ENCODE measurements at regions not wholly inside any gene's neighbourhood (a gene's known extent, or its start where the extent isn't known, plus 50 kb on each side); places are given as distances from the start of the nearest gene placed in this dataset.
A peak's percentile ranks its signal among the peaks of the same experiment; 100 is the strongest.

DNA sequence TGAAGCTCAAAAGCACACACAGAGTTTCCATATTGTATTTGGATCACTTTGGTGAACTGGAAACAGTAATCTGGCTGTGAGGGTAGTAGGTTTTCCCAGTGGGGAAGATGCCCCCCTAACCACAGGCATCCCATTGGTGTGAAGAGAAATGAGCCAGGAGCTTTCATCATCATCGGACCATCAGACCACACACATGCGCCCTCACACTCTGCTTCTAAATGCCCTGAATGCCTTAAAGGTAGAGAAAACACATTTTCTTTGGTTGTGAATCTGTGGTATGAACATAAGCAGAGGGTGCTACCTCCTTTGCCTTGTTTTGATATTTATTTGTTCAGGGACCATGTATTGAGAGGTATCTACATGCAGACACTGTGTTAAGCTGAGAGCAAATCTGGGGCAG lies 79.0 kb upstream of the DNAH14 start:
- DNase-seq = no peak

DNA sequence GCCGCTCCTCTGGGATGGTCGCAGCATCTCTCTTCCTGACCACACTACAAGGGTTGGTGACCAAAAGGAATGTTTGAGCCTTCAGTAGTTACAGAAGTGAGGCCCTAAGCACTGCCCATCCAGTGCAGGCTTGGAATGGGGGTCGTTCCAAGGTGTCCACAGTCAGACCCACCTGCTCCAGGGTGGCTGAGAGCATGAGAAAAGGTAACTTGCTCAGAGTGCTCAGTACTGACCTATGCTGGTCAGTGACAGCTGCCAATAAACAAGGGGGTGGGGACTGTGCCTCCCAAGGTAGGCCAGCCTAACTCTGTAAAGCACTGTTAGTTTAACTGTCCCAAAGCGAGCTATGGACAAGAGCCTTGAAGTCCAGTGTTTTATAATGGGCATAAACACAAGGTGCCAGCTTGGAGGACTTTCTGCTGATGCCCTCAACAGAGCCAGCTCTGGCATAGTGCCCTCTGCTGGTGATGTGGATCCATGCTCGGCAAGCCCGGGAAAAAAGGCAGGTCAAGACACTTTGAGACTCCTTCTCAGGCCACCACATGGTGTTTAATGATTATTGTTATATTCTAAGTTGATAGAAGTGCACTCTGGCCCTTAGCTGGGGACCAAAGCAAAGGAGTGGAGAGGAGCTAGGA lies 78.1 kb upstream of the DNAH14 start:
- DNase-seq = peak; percentile 49

DNA sequence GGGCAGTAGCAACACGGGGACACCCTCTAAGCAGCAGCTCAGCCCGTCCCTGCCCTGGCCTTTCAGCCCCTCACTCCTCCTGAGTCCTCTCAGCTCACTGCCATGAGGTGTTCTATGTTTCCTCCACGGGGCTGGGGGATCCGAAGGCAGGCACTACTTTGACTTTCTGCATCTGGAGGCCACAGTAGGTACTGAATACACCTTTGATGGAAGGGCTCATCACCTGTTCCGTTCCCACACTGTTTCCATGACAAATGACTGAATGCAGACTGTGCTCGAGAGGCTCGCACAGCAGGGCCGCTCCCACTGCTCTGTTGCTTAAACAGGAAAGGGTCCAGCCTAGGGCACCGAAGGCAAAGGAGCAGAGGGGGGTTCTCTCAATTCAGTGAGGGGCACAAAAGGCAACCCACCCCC lies 77.6 kb upstream of the DNAH14 start:
- no peak for DNase-seq

DNA sequence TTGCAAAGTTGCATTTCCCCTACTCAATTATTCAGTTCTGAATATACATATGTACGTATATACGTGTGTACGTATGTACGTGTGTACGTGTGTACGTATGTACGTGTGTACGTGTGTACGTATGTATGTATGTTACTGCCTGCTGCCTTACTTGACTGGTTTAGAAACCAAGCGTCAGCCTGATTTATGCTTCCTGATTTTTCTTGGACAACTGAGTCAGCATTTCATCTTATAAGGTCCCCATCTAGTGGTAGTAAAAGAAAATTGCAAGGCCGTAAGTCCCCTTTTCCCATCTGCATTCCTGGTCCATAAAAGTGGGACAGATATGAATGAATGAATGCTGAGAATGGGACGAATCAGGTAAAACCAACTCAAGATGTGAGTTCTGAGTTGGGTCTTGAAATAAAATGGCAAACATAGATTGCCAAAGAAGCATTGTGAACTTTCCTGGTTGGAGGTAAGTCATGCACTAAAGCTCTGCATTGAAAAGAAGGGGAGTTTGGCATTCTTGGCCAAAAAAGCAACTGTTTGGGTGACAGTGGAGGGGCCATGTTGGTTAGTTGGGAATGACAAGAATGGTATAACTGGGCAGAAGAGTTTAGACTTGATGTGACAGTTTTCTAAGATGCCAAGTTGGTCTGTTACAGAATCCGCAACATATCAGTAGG lies 76.4 kb upstream of the DNAH14 start:
- no peak for DNase-seq

DNA sequence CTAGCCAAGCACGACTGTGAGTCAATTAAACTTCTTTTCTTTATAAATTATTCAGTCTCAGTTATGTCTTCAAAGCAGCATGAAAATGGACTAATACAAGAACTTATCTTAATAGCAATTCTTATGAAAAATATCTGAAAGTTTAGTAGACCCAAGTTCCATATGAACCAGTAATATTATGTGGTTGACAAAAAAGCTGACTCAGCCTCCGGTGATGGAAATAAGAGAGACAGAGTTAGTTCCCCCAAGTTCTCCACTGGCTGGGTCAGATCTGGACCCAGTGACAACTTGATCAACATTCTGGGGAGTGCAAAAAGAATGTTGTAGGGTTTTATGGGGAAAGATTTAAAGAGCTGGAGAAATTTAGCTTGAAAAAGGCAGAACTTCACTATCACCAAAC lies 72.5 kb upstream of the DNAH14 start:
- no peak for DNase-seq

DNA sequence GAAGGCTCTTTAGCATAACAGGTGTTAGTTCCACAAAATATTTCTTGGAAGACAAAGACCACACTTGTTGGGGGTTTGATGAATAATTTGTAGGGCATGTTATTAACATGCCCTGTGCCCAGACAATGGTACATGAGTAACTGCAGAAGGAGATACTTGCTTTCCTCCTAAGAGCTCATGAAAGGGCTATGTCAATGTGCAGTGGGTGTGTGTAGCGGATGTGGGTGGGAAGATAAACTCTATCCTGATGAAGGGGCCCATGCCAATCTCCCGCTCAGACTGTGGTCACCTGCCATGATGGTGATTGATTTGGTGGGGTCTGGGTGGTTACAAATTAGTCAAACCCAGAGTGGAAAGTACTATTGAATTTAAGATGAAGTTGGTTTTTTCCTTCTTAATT lies 69.8 kb upstream of the DNAH14 start:
- DNase-seq = no peak

DNA sequence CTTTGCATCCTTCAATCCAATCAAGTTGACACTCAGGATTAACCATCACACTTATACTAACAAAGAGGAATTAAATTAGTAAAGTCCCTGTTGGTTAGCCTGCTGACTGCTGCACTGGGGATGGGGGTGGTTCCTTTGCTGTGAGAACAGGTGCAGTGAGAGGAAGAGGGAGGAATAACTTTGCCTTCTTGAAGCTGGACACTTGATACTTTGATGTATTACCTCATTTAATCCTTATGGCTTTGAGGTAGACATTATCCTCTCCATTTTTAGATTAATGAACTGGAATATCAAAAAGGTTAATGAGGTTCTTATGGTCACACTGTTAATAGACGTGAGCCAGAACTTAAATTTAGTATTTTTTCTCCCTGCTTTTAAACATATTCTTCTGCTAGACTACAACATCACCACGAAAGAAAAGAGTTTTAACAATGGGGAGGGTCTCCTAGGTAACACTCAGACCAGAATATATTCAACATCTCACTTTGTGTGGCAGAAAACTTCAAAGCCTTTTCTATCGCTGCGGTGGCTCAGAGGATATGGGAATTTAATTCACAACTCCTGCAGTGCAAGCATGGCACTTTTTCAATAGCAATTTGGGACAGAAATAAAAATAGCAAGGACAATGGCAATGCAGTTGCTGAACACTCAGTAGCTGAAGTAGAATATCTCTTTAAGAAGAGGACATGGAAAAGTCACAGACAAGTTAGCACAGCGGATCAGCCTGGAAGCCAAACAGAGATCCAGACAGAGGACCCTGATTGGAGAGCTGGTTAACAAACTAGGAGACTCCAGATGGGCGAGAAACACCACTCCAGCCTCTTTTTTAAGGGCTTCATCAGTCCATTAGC lies 68.8 kb upstream of the DNAH14 start:
- DNase-seq = no peak

DNA sequence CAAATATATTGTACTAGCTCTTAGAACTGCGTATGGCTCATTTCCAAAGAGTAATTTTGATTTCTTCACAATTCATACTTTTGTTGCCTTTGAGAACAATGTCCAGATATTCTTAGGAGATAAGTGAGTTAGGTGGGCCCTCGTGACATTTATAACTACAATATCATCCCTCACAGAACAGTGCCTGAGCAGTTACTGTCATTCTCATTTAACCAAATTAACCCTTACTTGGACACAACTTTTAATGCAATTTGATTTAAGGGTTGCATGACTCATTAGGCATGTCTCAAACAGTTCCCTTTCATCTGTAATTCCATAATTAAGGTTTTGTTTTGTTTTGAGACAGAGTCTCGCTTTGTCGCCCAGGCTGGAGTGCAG lies 68.1 kb upstream of the DNAH14 start:
- DNase-seq = no peak

DNA sequence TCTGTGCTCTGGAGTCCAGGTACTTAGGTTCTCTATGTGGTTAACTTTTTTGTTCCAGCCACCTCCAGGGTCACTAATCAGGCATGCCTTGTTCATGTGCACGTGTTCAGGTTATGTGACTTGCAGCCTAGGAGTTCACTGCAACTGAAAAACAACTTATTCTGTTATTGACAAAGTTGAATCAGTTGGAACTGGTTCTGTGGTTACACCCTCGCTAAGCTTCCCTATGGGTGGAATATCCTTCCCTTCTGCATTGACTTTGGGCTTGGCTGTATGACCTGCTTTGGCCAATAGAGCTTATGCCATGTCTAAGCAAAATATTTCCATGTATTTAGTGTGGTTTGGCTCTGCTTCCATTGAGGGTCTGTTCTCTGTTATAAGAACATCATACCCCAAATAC lies 66.0 kb upstream of the DNAH14 start:
- no peak for DNase-seq

DNA sequence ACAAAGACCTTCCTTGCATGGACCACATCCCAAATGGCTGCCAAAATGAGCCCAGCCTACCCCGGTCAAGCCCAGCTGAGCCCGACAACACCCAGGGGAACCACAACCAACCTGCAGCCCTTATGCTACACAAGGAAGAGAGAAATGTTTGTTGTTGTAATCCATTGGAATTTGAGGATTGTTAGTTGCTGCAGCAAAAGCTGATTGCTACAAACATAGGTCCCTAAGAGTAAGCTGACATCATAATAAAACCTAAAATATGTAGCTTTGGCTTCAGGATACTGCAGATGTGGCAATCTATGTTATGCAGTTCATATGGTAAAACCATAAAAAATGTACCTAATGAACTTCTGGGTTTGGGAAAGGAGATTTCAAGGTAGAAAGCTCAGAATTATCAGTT lies 65.5 kb upstream of the DNAH14 start:
- no peak for DNase-seq

DNA sequence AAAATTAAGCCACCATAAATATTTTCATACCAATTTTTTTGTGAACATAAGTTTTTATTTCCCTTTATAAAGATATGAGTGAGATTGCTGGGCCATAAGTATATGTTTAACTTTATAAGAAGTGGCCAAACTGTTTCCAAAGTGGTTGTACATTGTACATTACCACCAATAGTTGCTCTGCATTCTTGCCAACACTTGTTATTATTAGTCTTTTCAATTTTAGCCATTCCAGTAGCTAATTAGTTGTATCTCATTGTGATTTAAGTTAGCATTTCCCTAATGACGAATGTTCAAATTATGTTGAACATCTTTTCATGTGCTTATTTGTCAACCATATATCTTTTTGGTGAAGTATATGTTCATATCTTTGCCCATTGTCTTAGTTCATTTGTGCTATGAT lies 64.0 kb upstream of the DNAH14 start:
- DNase-seq = no peak

DNA sequence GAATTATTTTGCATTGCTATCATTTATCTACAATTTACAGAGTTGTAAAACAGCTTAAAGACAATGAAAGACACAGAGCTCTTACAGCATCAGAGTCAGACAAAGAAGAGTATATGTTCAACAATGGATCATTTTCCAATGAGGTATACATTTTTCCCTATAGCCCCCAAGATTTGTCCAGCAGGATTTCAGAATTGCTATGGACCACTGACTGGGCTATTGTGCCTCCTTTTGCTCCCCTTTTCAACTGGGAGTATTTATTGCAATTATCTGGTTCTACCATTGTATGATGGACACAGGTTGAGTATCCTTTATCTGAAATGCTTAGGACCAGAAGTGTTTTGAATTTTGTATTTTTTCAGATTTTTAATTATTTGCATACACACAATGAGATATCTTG lies 62.5 kb upstream of the DNAH14 start:
- no peak for DNase-seq

DNA sequence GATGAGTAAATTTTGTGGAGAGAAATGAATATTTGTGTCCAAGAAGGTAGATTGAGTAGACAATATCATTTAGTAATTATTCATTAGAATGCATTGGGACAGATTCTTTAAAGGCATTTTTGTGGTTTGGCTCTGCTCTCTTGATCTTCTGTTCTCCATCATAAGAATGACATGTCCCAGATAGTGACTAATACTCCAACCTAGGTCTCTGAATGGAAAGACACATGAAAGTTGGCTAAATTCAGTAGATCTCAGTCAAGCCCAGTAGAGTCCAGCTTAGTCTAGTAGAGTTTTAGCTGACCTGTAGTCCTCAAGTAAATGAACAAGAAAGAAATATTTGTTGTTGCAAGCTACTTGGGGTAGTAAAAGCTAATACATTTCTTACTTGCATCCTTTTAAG lies 61.8 kb upstream of the DNAH14 start:
- DNase-seq = no peak

DNA sequence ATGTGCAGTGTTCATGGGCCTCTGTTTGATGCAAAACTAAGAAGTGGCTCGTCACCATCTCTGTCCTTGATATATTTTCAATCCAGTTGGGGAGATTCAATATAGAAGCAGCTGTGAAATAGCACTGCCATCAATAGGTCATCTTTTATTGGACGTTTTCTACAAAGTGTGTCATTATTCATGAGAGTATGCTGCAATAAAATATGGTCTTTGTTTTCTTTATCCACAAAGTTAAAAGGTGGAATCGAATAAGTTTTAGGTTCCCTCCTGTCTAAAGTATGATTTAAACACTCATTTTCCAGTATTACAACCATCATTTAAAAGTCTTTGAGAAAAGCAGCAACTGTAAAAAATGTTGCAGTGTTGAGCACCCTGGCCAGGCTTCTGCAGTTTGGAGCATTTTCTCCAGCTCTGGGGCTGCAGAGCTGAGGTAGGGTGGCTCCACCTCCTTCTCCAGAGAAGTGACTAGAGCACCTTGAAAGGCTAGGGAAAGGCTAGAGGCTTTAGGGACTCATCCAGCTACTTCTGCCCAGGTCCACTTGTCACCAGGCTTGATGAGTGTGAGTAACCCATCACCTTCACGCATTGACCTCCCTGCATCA lies 56.5 kb upstream of the DNAH14 start:
- DNase-seq = no peak

DNA sequence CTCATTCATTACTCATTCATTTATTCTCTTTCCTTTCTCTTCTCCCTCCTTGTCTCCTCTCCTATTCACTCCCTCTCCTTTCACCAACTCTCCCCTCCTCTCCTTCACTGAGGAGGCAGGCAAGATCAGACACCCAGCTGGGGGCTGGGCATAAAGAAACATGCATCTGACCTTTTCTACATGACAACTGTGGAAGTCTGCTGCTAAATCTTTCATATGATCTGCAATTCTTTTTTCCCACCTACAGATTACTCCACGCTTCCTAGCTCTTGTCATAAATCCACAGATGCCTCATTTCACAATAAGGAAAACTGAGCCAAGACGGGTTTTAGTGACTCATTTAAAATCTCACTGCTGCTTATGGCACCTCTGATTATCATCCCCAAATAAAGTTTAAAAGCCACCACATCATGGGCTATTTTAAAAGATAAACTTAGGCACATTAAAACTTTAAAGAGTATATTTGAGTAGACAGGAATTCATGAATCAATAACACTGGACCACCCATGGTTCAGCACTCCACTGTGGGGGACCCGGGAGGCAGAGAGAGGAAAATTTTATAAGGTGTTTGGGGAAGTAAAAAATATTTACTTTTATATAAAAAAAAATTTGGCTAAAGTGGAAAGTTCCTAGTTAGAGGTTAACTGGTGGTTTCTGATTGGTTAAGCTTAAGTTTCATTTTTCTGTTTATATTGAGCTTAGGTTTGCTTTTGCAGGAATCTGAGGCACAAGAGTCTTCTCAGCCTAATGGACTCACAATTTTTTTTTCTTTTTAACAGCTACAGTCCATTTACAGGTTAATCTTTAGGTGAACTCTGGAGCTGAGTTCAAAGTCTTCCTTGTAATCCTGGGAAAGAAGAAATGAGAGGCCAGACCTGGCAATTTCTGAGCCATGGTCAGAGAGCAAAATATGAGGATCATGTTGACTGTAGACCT lies 55.8 kb upstream of the DNAH14 start:
- no peak for DNase-seq

DNA sequence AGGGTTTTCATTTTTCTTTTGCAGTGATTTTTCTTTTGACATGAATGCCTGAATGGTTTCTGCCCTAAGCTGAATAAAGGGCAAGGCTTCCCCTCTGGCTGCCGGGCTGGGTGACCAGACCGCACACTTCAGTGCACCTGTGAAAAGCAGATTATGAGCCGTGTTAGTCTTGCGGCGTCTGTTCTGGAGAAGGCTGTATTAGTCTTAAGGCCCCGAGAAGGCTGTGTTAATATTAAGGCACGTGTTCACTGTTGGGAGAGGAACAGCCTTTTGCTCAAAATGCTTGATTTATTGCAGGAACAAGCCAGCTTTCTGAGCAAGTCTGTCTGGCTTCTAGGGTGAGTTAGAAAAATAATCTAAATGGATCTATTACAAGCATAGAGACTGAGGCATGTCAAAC lies 54.7 kb upstream of the DNAH14 start:
- DNase-seq = no peak

DNA sequence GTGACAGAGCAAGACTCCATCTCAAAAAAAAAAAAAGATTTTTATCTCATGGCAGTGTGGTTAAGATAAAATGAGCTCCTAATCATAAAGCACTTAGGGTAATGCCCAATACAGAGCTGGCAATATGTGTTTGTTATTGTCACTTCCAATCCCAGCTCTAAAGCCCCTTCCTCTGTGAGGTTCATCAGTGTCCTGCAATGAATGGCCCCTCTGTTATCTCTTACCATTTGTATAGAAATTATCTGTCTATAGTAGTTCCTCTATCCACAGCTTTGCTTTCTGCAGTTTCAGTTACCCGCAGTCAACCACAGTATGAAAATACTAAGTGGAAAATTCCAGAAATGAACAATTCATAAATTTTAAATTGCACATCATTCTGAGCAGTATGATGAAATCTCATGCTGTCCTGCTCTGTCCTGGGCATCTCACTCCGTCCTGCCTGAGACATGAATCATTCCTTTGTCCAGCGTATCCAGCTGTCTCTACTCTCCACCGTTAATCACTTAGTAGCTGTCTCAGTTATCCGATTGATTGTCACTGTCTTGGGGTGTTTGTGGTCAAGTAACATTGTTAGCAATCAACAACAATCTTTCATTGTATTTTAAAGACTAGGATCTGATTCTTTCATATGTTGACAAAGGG lies 50.2 kb upstream of the DNAH14 start:
- DNase-seq = no peak
